HepG2 (cell line): ENCODE measurements at regions not wholly inside any gene's neighbourhood (a gene's known extent, or its start where the extent isn't known, plus 50 kb on each side); places are given as distances from the start of the nearest gene placed in this dataset.

ENCODE experiments used
- CEBPB ChIP-seq: IDR thresholded peaks from 2 replicates; pipeline ENCODE4 v1.6.1; 2011; ENCODE audit warnings: low read depth, low read length, improper control_type of control experiment, borderline replicate concordance
- CEBPZ ChIP-seq: IDR thresholded peaks from 2 replicates; pipeline ENCODE4 v1.6.1; 2012; ENCODE audit warnings: low read length, improper control_type of control experiment
- ETS1 ChIP-seq: sonication (generic); formaldehyde crosslinking; IDR thresholded peaks from 2 replicates; pipeline ENCODE4 v1.4.0; 2020; ENCODE audit warnings: missing genetic modification reagents
- EZH2 ChIP-seq: conservative IDR thresholded peaks from 2 replicates; pipeline ENCODE4 v1.6.1; 2012; ENCODE audit warnings: mild to moderate bottlenecking, low read depth, low read length, moderate library complexity
- SP1 ChIP-seq, 2 experiments: fragments of 450-650 bp in 1 of 2; sonication (generic) in 1 of 2; formaldehyde crosslinking in 1 of 2; IDR thresholded peaks; 2 replicates each; pipeline versions ENCODE4 v1.4.0 to v1.6.1; 2016 to 2020; ENCODE audit warnings: missing genetic modification reagents in 1 of 2
- TAF1 ChIP-seq: sonication (generic); formaldehyde crosslinking; IDR thresholded peaks from 2 replicates; pipeline ENCODE4 v1.4.0; 2020; ENCODE audit warnings: missing genetic modification reagents
- ZBTB21 ChIP-seq: sonication (generic); formaldehyde crosslinking; IDR thresholded peaks from 2 replicates; pipeline ENCODE4 v1.4.0; 2020; ENCODE audit warnings: missing genetic modification reagents
- ZBTB34 ChIP-seq: sonication (generic); formaldehyde crosslinking; IDR thresholded peaks from 2 replicates; pipeline ENCODE4 v1.8.0; 2022; ENCODE audit warnings: mild to moderate bottlenecking, missing genetic modification reagents

- TF ChIP-seq ZBTB34 (CRISPR knock-in tag), result no peak
- no peak for TF ChIP-seq TAF1
- no peak for TF ChIP-seq ETS1 (CRISPR knock-in tag)
- TF ChIP-seq SP1 (IDR thresholded peaks at IDR 0.05), result no peak
- TF ChIP-seq SP1 (CRISPR knock-in tag; IDR thresholded peaks at IDR 0.05), result no peak
- no peak for TF ChIP-seq CEBPZ
- no peak for TF ChIP-seq EZH2
- no peak for TF ChIP-seq CEBPB
- TF ChIP-seq ZBTB21 (CRISPR knock-in tag), result no peak
These were observed 179.3 kb downstream of the EMX2 start for GRCh38 chr10:117721873-117722272.
